Neuronal stem cell (in vitro differentiated cells): ENCODE measurements at regions not wholly inside any gene's neighbourhood (a gene's known extent, or its start where the extent isn't known, plus 50 kb on each side); places are given as distances from the start of the nearest gene placed in this dataset.
"Not testable (repeated sequence)": the region's sequence is repeated elsewhere in the genome, so short reads cannot be mapped to it uniquely, and the experiment has no call there.

Source experiments
- DNase-seq: peaks from one replicate; pipeline ENCODE4 v3.0.0-alpha.2; 2013; ENCODE audit warnings: low spot score
- H2AFZ ChIP-seq: one replicate; pipeline ENCODE4 v1.6.1; 2013; ENCODE audit warnings: mild to moderate bottlenecking, low read length, inconsistent platforms
- H2AK5ac ChIP-seq: 2 replicates; pipeline ENCODE4 v1.6.1; 2013; ENCODE audit warnings: low read depth, mild to moderate bottlenecking, inconsistent platforms, low read length, moderate library complexity, mixed read lengths
- H2BK120ac ChIP-seq: 2 replicates; pipeline ENCODE4 v1.6.1; 2013; ENCODE audit warnings: low read depth, mild to moderate bottlenecking, inconsistent platforms, low read length, moderate library complexity, mixed read lengths
- H2BK12ac ChIP-seq: one replicate; pipeline ENCODE4 v1.6.1; 2013; ENCODE audit warnings: low read length, inconsistent platforms
- H2BK15ac ChIP-seq: 2 replicates; pipeline ENCODE4 v1.6.1; 2013; ENCODE audit warnings: mild to moderate bottlenecking, low read length, inconsistent platforms, mixed read lengths
- H2BK5ac ChIP-seq: one replicate; pipeline ENCODE4 v1.6.1; 2013; ENCODE audit warnings: inconsistent platforms, mild to moderate bottlenecking, low read length, moderate library complexity
- H3K14ac ChIP-seq: one replicate; pipeline ENCODE4 v1.6.1; 2013; ENCODE audit warnings: low read length, inconsistent platforms
- H3K18ac ChIP-seq: 2 replicates; pipeline ENCODE4 v1.6.1; 2013; ENCODE audit warnings: low read length, inconsistent platforms
- H3K23ac ChIP-seq: 2 replicates; pipeline ENCODE4 v1.6.1; 2013; ENCODE audit warnings: low read depth, mild to moderate bottlenecking, mixed read lengths, low read length, inconsistent platforms; ENCODE audit not compliant: poor library complexity
- H3K27ac ChIP-seq: replicated peaks from 3 replicates; pipeline ENCODE4 v1.5.1; 2013; ENCODE audit warnings: low read length, inconsistent platforms
- H3K27me3 ChIP-seq, 3 experiments: 2 replicates each; pipeline ENCODE4 v1.6.1; 2013; ENCODE audit warnings: low read length in 3 of 3, mild to moderate bottlenecking in 2 of 3, inconsistent platforms in 1 of 3, low read depth in 1 of 3, mixed read lengths in 1 of 3, moderate library complexity in 1 of 3; ENCODE audit not compliant: control insufficient read depth in 3 of 3, insufficient read depth in 3 of 3
- H3K36me3 ChIP-seq, 2 donors: replicated peaks in 1 of 2; 2 replicates each; pipeline ENCODE4 v1.6.1; 2013; ENCODE audit warnings: low read length in 2 of 2; ENCODE audit not compliant: control insufficient read depth in 2 of 2, insufficient read depth in 2 of 2
- H3K4ac ChIP-seq: 2 replicates; pipeline ENCODE4 v1.6.1; 2013; ENCODE audit warnings: inconsistent platforms, mild to moderate bottlenecking, low read length, moderate library complexity
- H3K4me1 ChIP-seq, 2 donors: 1 replicate in 1 of 2; 2 replicates in 1 of 2; pipeline ENCODE4 v1.6.1; 2013; ENCODE audit warnings: low read length in 2 of 2, low read depth in 1 of 2; ENCODE audit not compliant: control insufficient read depth in 2 of 2, insufficient read depth in 1 of 2
- H3K4me2 ChIP-seq: one replicate; pipeline ENCODE4 v1.6.1; 2013; ENCODE audit warnings: mild to moderate bottlenecking, low read length, inconsistent platforms; ENCODE audit not compliant: insufficient read depth, poor library complexity, severe bottlenecking
- H3K4me3 ChIP-seq, 2 donors: 2 replicates each; pipeline ENCODE4 v1.5.1; 2013; ENCODE audit warnings: low read length in 2 of 2, mild to moderate bottlenecking in 2 of 2, inconsistent platforms in 1 of 2, moderate library complexity in 1 of 2
- H3K79me1 ChIP-seq: one replicate; pipeline ENCODE4 v1.6.1; 2013; ENCODE audit warnings: low read depth, mild to moderate bottlenecking, inconsistent platforms, low read length, moderate library complexity
- H3K9ac ChIP-seq: one replicate; pipeline ENCODE4 v1.6.1; 2013; ENCODE audit warnings: mild to moderate bottlenecking, low read depth, low read length, inconsistent platforms; ENCODE audit not compliant: poor library complexity
- H3K9me3 ChIP-seq, 2 donors: replicated peaks in 1 of 2; 2 replicates each; pipeline versions ENCODE3 to v1.6.1; 2013; ENCODE audit warnings: low read length in 2 of 2, mild to moderate bottlenecking in 2 of 2, inconsistent platforms in 1 of 2, low read depth in 1 of 2, mixed read lengths in 1 of 2, moderate library complexity in 1 of 2; ENCODE audit not compliant: control insufficient read depth in 2 of 2, insufficient read depth in 1 of 2
- H4K8ac ChIP-seq: one replicate; pipeline ENCODE4 v1.6.1; 2013; ENCODE audit warnings: low read depth, mild to moderate bottlenecking, inconsistent platforms, low read length, moderate library complexity
- H4K91ac ChIP-seq: one replicate; pipeline ENCODE4 v1.6.1; 2013; ENCODE audit warnings: low read length, low read depth, mild to moderate bottlenecking, inconsistent platforms; ENCODE audit not compliant: poor library complexity
- WGBS, 2 donors: extraction: QIAGEN DNeasy Blood & Tissue Kit; methylation state at CpG; one replicate each; pipeline ENCODE4 v1.1.7; 2013; ENCODE audit warnings: missing lambda C conversion rate in 2 of 2, mixed read lengths in 1 of 2; ENCODE audit not compliant: insufficient read length in 2 of 2, insufficient replicate concordance in 1 of 2; ENCODE audit errors: extremely low coverage in 2 of 2; 5-methylcytosine and 5-hydroxymethylcytosine counted together

DNA sequence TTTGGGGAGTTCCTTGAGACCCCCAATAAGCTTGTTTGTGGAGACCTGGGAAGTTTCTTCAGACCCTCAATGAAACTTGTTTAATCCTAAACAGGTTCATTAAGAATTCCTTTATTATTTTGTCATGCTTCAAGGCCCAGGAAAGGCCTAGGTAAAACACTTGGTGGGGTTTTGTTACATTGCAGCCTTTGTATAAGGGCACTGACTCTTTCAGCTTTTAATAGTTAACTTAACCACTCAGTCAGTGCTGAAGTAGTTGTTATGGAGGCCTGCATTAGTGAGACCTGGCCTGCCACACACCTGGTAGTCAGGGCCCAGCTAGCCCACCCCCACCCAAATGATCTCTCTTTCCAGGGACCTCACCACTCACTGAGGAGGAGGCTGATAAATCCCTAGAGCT is 103.7 kb downstream of the FCRL5 start:
- Histone ChIP-seq H2AK5ac (no peak overlapping the region), H3K27ac (no peak overlapping the region), H3K14ac (no peak overlapping the region), H2BK15ac (no peak overlapping the region), H2BK12ac (no peak overlapping the region), H3K23ac (no peak overlapping the region), H3K4ac (no peak overlapping the region), H4K91ac (no peak overlapping the region), H3K4me2 (no peak overlapping the region), H3K18ac (peak overlapping the region; percentile 84), H2AFZ (no peak overlapping the region), H3K9me3 (no peaks in the 10 kb centered on the region), H3K79me1 (no peaks in the 10 kb centered on the region), H2BK5ac (no peak overlapping the region), H2BK120ac (no peak overlapping the region), H3K9ac (no peak overlapping the region), H3K4me3 (no peak overlapping the region), H3K36me3 (no peaks in the 10 kb centered on the region), H4K8ac (no peak overlapping the region), H3K27me3 (no peaks in the 10 kb centered on the region), H3K4me1 (peaks cover 0 to 8% of the 10 kb centered on the region in 2 donors)
- DNase-seq = no peak

DNA sequence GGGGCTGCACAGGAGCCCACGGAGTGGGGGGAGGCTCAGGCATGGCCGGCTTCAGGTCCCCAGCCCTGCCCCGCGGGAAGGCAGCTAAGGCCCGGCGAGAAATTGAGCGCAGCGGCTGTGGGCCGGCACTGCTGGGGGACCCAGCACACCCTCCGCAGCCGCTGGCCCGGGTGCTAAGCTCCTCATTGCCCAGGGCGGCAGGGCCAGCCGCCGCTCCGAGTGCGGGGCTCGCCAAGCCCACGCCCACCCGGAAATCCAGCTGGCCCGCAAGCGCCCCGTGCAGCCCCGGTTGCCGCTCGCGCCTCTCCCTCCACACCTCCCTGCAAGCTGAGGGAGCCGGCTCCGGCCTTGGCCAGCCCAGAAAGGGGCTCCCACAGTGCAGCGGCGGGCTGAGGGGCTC is 106.0 kb downstream of the FCRL5 start:
- not testable (repeated sequence) for H4K91ac ChIP-seq, H2BK12ac ChIP-seq, H3K4me2 ChIP-seq, H3K23ac ChIP-seq, H3K79me1 ChIP-seq, H3K27me3 ChIP-seq, H2BK15ac ChIP-seq, H3K9ac ChIP-seq, H4K8ac ChIP-seq, H3K27ac ChIP-seq, DNase-seq, H3K4me3 ChIP-seq, H3K4me1 ChIP-seq, H3K4ac ChIP-seq, H3K14ac ChIP-seq, H2AFZ ChIP-seq, H3K18ac ChIP-seq, H3K36me3 ChIP-seq, H2AK5ac ChIP-seq, H2BK5ac ChIP-seq, H2BK120ac ChIP-seq, H3K9me3 ChIP-seq
- WGBS, 2 donors = no CpG with 5 or more reads among the region's 31 CpGs

DNA sequence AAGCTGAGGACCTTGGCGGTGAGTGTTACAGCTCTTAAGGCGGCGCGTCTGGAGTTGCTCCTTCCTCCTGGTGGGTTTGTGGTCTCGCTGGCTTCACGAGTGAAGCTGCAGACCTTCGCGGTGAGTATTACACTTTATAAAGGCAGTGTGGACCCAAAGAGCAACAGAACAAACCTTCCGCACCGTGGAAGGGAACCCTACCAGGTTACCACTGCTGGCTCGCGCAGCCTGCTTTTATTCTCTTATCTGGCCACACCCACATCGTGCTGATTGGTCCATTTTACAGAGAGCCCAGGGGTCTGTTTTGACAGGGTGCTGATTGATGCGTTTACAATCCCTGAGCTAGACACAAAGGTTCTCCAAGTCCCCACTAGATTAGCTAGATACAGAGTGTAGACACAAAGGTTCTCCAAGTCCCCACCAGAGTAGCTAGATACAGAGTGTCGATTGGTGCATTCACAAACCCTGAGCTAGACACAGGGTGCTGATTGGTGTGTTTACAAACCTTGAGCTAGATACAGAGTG is 106.6 kb downstream of the FCRL5 start:
- H3K79me1 ChIP-seq, H2BK12ac ChIP-seq, H3K27me3 ChIP-seq, H3K36me3 ChIP-seq, H2AFZ ChIP-seq, H3K4me1 ChIP-seq, H3K4me2 ChIP-seq, H3K27ac ChIP-seq, H2AK5ac ChIP-seq, H3K14ac ChIP-seq, H3K9me3 ChIP-seq, H3K23ac ChIP-seq, DNase-seq, H4K8ac ChIP-seq, H2BK120ac ChIP-seq, H3K4ac ChIP-seq, H2BK5ac ChIP-seq, H3K4me3 ChIP-seq, H3K18ac ChIP-seq, H3K9ac ChIP-seq, H2BK15ac ChIP-seq, H4K91ac ChIP-seq: not testable (repeated sequence)
- WGBS, 2 donors = no CpG with 5 or more reads among the region's 15 CpGs

DNA sequence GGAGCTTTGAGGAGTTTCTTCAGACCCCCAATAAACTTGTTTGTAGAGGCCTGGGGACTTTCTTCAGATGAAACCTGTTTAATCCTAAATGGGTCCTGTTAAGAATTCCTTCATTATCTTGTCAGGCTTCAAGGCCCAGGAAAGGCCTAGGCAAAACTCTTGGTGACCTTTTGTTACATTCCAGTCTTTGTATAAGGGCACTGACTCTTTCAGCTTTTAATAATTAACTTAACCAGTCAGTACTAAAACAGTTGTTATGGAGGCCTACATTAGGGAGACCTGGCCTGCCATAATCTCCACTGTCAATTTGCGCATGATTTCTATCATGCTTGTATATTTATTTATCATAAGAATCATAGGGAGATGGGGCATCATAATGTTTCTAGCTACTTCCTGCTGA is 110.2 kb downstream of the FCRL5 start:
- Histone ChIP-seq H4K8ac (no peak overlapping the region), H3K9ac (no peak overlapping the region), H3K4me1 (peaks cover 0 to 4% of the 10 kb centered on the region in 2 donors), H3K18ac (no peak overlapping the region), H3K36me3 (no peaks in the 10 kb centered on the region), H2BK15ac (no peak overlapping the region), H2BK120ac (no peak overlapping the region), H4K91ac (no peak overlapping the region), H3K4ac (no peak overlapping the region), H2AFZ (no peak overlapping the region), H3K27ac (peak overlapping the region; percentile 33), H3K79me1 (no peaks in the 10 kb centered on the region), H2BK5ac (no peak overlapping the region), H3K4me2 (no peak overlapping the region), H2BK12ac (no peak overlapping the region), H2AK5ac (no peak overlapping the region), H3K23ac (no peak overlapping the region), H3K27me3 (no peaks in the 10 kb centered on the region), H3K9me3 (no peaks in the 10 kb centered on the region), H3K4me3 (no peak overlapping the region), H3K14ac (no peak overlapping the region)
- no CpG with 5 or more reads among the region's 1 CpG for WGBS, 2 donors
- DNase-seq = no peak
